A549 (cell line): ENCODE measurements at regions not wholly inside any gene's neighbourhood (a gene's known extent, or its start where the extent isn't known, plus 50 kb on each side); places are given as distances from the start of the nearest gene placed in this dataset.
"Not testable (repeated sequence)": the region's sequence is repeated elsewhere in the genome, so short reads cannot be mapped to it uniquely, and the experiment has no call there.

ENCODE experiments used
- ATAC-seq, 2 experiments: fragments of 200-7000 bp in 1 of 2; fragments of >200 bp in 1 of 2; cut with Nextera tagmentation in 1 of 2; cut with Tn5 transposase in 1 of 2; 3 replicates each; pipeline versions ENCODE4 v1.8.0 to v1.9.1; 2018 to 2020; ENCODE audit warnings: mild to moderate bottlenecking in 1 of 2, moderate library complexity in 1 of 2
- CTCF ChIA-PET: fragments of 300-600 bp; sonication (Branson Sonifier 250); formaldehyde crosslinking; extraction: SDS; loops from one replicate; lab custom pipeline; 2021; ENCODE audit warnings: antibody characterized with exemption, inconsistent platforms; lab: Yijun Ruan, JAX
- POLR2A ChIA-PET: fragments of 350-600 bp; formaldehyde crosslinking; extraction: SDS; loops from one replicate; lab custom pipeline; 2021; ENCODE audit warnings: antibody characterized with exemption, inconsistent platforms; lab: Yijun Ruan, JAX
- DNase-seq, 2 experiments: peaks; one replicate each; pipeline versions ENCODE4 v3.0.0 to v3.0.0-alpha.2; 2011 to 2016; ENCODE audit warnings: low read depth in 1 of 2, low spot score in 1 of 2
- FAIRE-seq: peaks from 2 replicates; lab custom pipeline; 2011; peaks lifted over from hg19 to GRCh38; lab: Jason Lieb, UNC
- H3K27ac ChIP-seq, 2 experiments: fragments of >200 bp; sonication (Bioruptor Twin); formaldehyde crosslinking; 3 replicates each; pipeline ENCODE4 v1.5.1; 2016 to 2017
- H3K4me1 ChIP-seq: fragments of >200 bp; sonication (Bioruptor Twin); formaldehyde crosslinking; 3 replicates; pipeline ENCODE4 v1.6.1; 2016
- H3K4me2 ChIP-seq: fragments of >200 bp; sonication (Bioruptor Twin); formaldehyde crosslinking; 3 replicates; pipeline ENCODE4 v1.6.1; 2016
- H3K4me3 ChIP-seq: fragments of >200 bp; sonication (Bioruptor Twin); formaldehyde crosslinking; 3 replicates; pipeline ENCODE4 v1.5.1; 2016
- H3K9me3 ChIP-seq: fragments of >200 bp; sonication (Bioruptor Twin); formaldehyde crosslinking; 3 replicates; pipeline ENCODE4 v1.6.1; 2016
- BHLHE40 ChIP-seq: IDR thresholded peaks from 2 replicates; pipeline ENCODE4 v1.6.1; 2012; ENCODE audit warnings: low read depth, low read length, inconsistent platforms
- EHF ChIP-seq: fragments of 250-450 bp; sonication (Bioruptor Pico); IDR thresholded peaks from 2 replicates; pipeline ENCODE4 v1.5.0; 2020; ENCODE audit warnings: mild to moderate bottlenecking
- EP300 ChIP-seq, 2 experiments: fragments of >200 bp; sonication (Bioruptor Twin); formaldehyde crosslinking; IDR thresholded peaks; 2 replicates in 1 of 2; 3 replicates in 1 of 2; pipeline ENCODE4 v1.6.1; 2016 to 2017
- ESRRA ChIP-seq: fragments of 150-350 bp; IDR thresholded peaks from 2 replicates; pipeline ENCODE4 v1.6.1; 2014; ENCODE audit warnings: mild to moderate bottlenecking, low read length, borderline replicate concordance
- FOSL2 ChIP-seq, 2 experiments: fragments of 450-650 bp in 1 of 2; fragments of >200 bp in 1 of 2; sonication (Bioruptor Twin) in 1 of 2; formaldehyde crosslinking; IDR thresholded peaks; 2 replicates each; pipeline versions ENCODE4 v1.5.0 to v1.6.1; 2016 to 2020; ENCODE audit warnings: mild to moderate bottlenecking in 1 of 2, moderate library complexity in 1 of 2
- FOXS1 ChIP-seq: fragments of 250-450 bp; sonication (Bioruptor Pico); IDR thresholded peaks from 2 replicates; pipeline ENCODE4 v1.5.0; 2020; ENCODE audit warnings: mild to moderate bottlenecking, moderate library complexity
- HES2 ChIP-seq: fragments of >200 bp; sonication (Bioruptor Twin); formaldehyde crosslinking; IDR thresholded peaks from 2 replicates; pipeline ENCODE4 v1.6.1; 2016
- HMGXB4 ChIP-seq: fragments of 250-450 bp; sonication (Bioruptor Pico); IDR thresholded peaks from 2 replicates; pipeline ENCODE4 v1.5.0; 2021; ENCODE audit warnings: mild to moderate bottlenecking, moderate library complexity, borderline replicate concordance
- HOXA7 ChIP-seq: fragments of 250-450 bp; sonication (Bioruptor Pico); IDR thresholded peaks from 2 replicates; pipeline ENCODE4 v1.5.0; 2020; ENCODE audit warnings: mild to moderate bottlenecking, moderate library complexity
- JUN ChIP-seq, 2 experiments: fragments of >200 bp; sonication (Bioruptor Twin); formaldehyde crosslinking; IDR thresholded peaks; 2 replicates in 1 of 2; 3 replicates in 1 of 2; pipeline ENCODE4 v1.6.1; 2016 to 2017
- KDM1A ChIP-seq: fragments of 200-600 bp; sonication (generic); IDR thresholded peaks from 2 replicates; pipeline ENCODE4 v1.6.1; 2016; ENCODE audit warnings: low read depth, mild to moderate bottlenecking
- MAFK ChIP-seq: fragments of 450-650 bp; IDR thresholded peaks from 2 replicates; pipeline ENCODE4 v1.6.1; 2014; ENCODE audit not compliant: partially characterized antibody
- POLR2A ChIP-seq: IDR thresholded peaks from 2 replicates; pipeline ENCODE4 v1.6.1; 2012; ENCODE audit warnings: mild to moderate bottlenecking, low read length
- RAD21 ChIP-seq, 2 experiments: fragments of >200 bp in 1 of 2; sonication (Bioruptor Twin) in 1 of 2; formaldehyde crosslinking in 1 of 2; IDR thresholded peaks in 1 of 2; conservative IDR thresholded peaks in 1 of 2; 2 replicates in 1 of 2; 3 replicates in 1 of 2; pipeline ENCODE4 v1.6.1; 2012 to 2018; ENCODE audit warnings: inconsistent platforms in 1 of 2
- RCOR1 ChIP-seq: fragments of 150-350 bp; IDR thresholded peaks from 2 replicates; pipeline ENCODE4 v1.6.1; 2014; ENCODE audit warnings: antibody characterized with exemption, low read length, low read depth
- TFCP2L1 ChIP-seq: fragments of 250-450 bp; sonication (Bioruptor Pico); IDR thresholded peaks from 2 replicates; pipeline ENCODE4 v1.5.0; 2021; ENCODE audit warnings: mild to moderate bottlenecking
- ZC3H11A ChIP-seq: fragments of 450-650 bp; IDR thresholded peaks from 2 replicates; pipeline ENCODE4 v1.6.1; 2014; ENCODE audit warnings: antibody characterized with exemption, mild to moderate bottlenecking
- WGBS: methylation state at CpG from one replicate; pipeline ENCODE4 v1.1.6; 2017; ENCODE audit errors: missing lambda C conversion rate; 5-methylcytosine and 5-hydroxymethylcytosine counted together

DNA sequence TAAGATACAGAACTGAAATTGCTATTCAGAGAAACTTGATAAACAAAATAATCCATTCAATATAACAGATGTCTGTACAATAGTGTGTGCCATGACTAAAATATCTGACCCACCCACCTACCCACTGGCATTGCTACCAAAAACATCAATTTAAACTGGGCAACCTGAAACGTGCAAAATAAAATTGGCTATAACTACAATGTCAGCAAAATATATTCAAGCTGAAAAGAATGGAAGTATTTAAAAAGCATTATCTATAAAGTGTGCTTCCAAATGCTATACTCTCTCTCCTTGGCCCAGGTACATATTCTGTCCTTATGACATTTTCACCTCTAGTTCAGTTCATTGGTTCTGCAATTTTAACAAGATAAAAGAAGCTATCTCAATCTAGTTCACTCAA is 379.6 kb upstream of the ATP11B start:
- 0% methylated on average over 1 of the region's 1 CpG for WGBS
- CTCF ChIA-PET, result no interaction called here
- no peaks in the 10 kb centered on the region for H3K9me3 ChIP-seq
- FAIRE-seq (no peak), ATAC-seq (no peak), DNase-seq (no peak)
- H3K4me3 ChIP-seq, result no peak overlapping the region
- H3K4me1 ChIP-seq, result no peaks in the 10 kb centered on the region
- no peak overlapping the region for H3K27ac ChIP-seq
- TF ChIP-seq HES2, result no peak
- peak; percentile 52 for TF ChIP-seq MAFK
- POLR2A ChIA-PET, result no interaction called here
- H3K4me2 ChIP-seq, result no peak overlapping the region

GRCh38 chr3:182414586-182414985 is 378.7 kb upstream of the ATP11B start:
- 2% methylated on average over 3 of the region's 3 CpGs for whole genome bisulfite sequencing
- no peak for ATAC-seq
- POLR2A ChIA-PET, result no interaction called here
- DNase-seq, result no peak
- Histone ChIP-seq H3K9me3 (no peaks in the 10 kb centered on the region), H3K27ac (no peak overlapping the region), H3K4me2 (no peak overlapping the region), H3K4me1 (no peaks in the 10 kb centered on the region), H3K4me3 (no peak overlapping the region)
- no peak for FAIRE-seq
- CTCF ChIA-PET, result no interaction called here
- TF ChIP-seq JUN (IDR thresholded peaks at IDR 0.05), result no peak
- TF ChIP-seq HMGXB4, result no peak
- no peak for TF ChIP-seq RAD21 (conservative IDR thresholded peaks at IDR 0.05 in 1 of 2, IDR thresholded peaks at IDR 0.05 in 1 of 2)
- TF ChIP-seq HOXA7, result no peak
- TF ChIP-seq KDM1A, result no peak
- no peak for TF ChIP-seq EHF (CRISPR knock-in tag)
- TF ChIP-seq EP300 (IDR thresholded peaks at IDR 0.05), result no peak
- TF ChIP-seq RCOR1, result no peak

DNA sequence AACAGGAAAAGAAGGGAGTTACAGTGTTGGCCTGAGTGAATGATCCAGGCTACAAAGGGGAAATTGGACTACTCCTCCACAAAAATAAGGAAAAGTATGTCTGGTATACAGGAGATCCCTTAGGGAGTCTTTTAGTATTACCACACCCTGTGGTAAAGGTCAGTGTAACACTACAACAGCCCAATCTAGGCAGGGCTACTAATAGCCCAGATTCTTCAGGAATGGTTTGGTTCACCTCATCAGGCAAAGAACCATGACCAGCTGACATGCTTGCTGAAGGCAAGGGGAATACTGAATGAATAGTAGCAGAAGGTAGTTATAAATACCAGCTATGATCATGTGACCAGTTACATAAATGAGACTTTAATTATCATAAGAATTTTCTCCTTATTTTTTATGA is 372.6 kb upstream of the ATP11B start:
- no peak overlapping the region for H3K4me2 ChIP-seq
- ChIA-PET POLR2A (no interaction called here), CTCF (no interaction called here)
- H3K27ac ChIP-seq, result no peak overlapping the region
- TF ChIP-seq TFCP2L1, result no peak
- TF ChIP-seq POLR2A, result no peak
- TF ChIP-seq FOSL2 (IDR thresholded peaks at IDR 0.05), result no peak
- no peak for TF ChIP-seq FOSL2 (CRISPR knock-in tag; IDR thresholded peaks at IDR 0.05)
- no peak for TF ChIP-seq ESRRA
- no peak for TF ChIP-seq FOXS1
- no peaks in the 10 kb centered on the region for H3K9me3 ChIP-seq
- DNase-seq (no peak), FAIRE-seq (no peak), ATAC-seq (no peak)
- H3K4me3 ChIP-seq, result no peak overlapping the region
- no peaks in the 10 kb centered on the region for H3K4me1 ChIP-seq

GRCh38 chr3:182424006-182424405 is 369.3 kb upstream of the ATP11B start:
- no peak overlapping the region for H3K4me3 ChIP-seq
- H3K9me3 ChIP-seq, result no peaks in the 10 kb centered on the region
- no peak for ATAC-seq
- no peak for FAIRE-seq
- CTCF ChIA-PET, result no interaction called here
- POLR2A ChIA-PET, result no interaction called here
- H3K4me2 ChIP-seq, result no peak overlapping the region
- H3K27ac ChIP-seq, result no peak overlapping the region
- TF ChIP-seq ZC3H11A (0 out of 2 replicates have a peak, but pooled peaks have one; percentile 9), BHLHE40 (no peak)
- no peak for DNase-seq
- H3K4me1 ChIP-seq, result no peaks in the 10 kb centered on the region
- WGBS, result 77% methylated on average over 3 of the region's 3 CpGs

GRCh38 chr3:182425926-182426718 is 367.2 kb upstream of the ATP11B start:
- H3K27ac ChIP-seq, FAIRE-seq, POLR2A ChIA-PET, H3K4me2 ChIP-seq, DNase-seq, H3K9me3 ChIP-seq, ATAC-seq, H3K4me1 ChIP-seq, H3K4me3 ChIP-seq, CTCF ChIA-PET: not testable (repeated sequence)
- WGBS, result 73% methylated on average over 23 of the region's 32 CpGs

DNA sequence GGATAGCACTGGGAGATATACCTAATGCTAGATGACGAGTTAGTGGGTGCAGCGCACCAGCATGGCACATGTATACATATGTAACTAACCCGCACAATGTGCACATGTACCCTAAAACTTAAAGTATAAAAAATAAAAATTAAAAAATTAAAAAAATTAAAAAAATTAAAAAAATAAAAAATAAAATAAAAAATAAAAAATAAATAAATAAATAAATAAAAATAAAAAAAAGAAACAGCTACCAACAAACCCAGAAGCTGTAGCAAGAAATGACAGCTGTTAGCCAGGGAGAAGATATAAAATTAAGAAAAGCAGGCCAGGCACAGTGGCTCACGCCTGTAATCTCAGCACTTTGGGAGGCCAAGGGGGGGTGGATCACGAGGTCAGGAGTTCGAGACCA is 361.3 kb upstream of the ATP11B start:
- H3K27ac ChIP-seq, POLR2A ChIA-PET, H3K4me1 ChIP-seq, H3K4me2 ChIP-seq, DNase-seq, H3K9me3 ChIP-seq, ATAC-seq, CTCF ChIA-PET, FAIRE-seq, H3K4me3 ChIP-seq: not testable (repeated sequence)
- 41% methylated on average over 5 of the region's 6 CpGs for WGBS
